GM13976 (cell line): ENCODE measurements at regions not wholly inside any gene's neighbourhood (a gene's known extent, or its start where the extent isn't known, plus 50 kb on each side); places are given as distances from the start of the nearest gene placed in this dataset.
"Not testable (repeated sequence)": the region's sequence is repeated elsewhere in the genome, so short reads cannot be mapped to it uniquely, and the experiment has no call there.

Experiments used
- DNase-seq: peaks from one replicate; pipeline ENCODE4 v3.0.0; 2012; ENCODE audit warnings: low spot score
- in situ Hi-C: fragments of 300-500 bp; cut with MboI; formaldehyde crosslinking; loops from one replicate; pipeline ENCODE4 v1.12.0; 2022; ENCODE audit warnings: low sequenced_read_pairs, mixed read lengths, inconsistent platforms; ENCODE audit not compliant: unreplicated experiment
- TF ChIP-seq, protein P1 (sequence below): IDR thresholded peaks from 2 replicates; pipeline ENCODE4 v1.5.1; 2012; ENCODE audit warnings: borderline replicate concordance, mild to moderate bottlenecking; ENCODE audit not compliant: insufficient read depth; ENCODE audit errors: extremely low read depth, missing control alignments, control extremely low read depth

DNA sequence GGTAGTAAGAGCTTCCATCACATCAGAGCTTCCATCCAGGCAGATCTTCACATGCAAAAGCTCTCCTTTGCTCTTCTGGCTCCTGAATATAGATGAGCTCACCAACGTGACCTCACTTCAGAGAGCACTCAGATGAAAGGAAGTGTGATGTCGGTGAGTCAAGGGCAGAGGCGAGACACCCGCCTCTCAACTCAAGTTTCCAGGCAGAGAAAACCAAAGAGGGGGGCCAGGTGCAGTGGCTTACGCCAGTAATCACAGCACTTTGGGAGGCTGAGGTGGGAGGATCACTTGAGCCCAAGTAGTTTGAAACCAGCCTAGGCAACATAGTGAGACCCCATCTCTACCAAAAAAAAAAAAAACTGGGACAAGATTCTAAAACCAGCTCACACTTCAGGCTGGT is 126.9 kb downstream of the DUSP6 start:
- in situ Hi-C loops: no loop called here
- peak; percentile 9 for DNase-seq
- TF ChIP-seq, protein P1, sequence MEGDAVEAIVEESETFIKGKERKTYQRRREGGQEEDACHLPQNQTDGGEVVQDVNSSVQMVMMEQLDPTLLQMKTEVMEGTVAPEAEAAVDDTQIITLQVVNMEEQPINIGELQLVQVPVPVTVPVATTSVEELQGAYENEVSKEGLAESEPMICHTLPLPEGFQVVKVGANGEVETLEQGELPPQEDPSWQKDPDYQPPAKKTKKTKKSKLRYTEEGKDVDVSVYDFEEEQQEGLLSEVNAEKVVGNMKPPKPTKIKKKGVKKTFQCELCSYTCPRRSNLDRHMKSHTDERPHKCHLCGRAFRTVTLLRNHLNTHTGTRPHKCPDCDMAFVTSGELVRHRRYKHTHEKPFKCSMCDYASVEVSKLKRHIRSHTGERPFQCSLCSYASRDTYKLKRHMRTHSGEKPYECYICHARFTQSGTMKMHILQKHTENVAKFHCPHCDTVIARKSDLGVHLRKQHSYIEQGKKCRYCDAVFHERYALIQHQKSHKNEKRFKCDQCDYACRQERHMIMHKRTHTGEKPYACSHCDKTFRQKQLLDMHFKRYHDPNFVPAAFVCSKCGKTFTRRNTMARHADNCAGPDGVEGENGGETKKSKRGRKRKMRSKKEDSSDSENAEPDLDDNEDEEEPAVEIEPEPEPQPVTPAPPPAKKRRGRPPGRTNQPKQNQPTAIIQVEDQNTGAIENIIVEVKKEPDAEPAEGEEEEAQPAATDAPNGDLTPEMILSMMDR: no peak

DNA sequence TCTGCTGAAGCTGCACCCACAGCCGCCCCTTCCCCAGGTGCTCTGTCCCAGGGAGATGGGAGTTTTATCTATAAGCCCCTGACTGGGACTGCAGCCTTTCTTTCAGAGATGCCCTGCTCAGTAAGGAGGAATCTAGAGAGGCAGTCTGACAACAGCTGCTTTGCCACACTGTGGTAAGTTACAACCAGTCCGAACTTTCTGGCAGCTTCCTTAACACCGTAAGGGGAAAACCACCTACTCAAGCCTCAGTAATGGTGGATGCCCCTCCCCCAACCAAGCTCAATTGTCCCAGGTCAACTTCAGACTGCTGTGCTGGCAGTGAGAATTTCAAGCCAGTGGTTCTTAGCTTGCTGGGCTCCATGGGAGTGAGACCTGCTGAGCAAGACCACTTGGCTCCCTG is 129.7 kb downstream of the DUSP6 start:
- in situ Hi-C loops, DNase-seq: not testable (repeated sequence)

DNA sequence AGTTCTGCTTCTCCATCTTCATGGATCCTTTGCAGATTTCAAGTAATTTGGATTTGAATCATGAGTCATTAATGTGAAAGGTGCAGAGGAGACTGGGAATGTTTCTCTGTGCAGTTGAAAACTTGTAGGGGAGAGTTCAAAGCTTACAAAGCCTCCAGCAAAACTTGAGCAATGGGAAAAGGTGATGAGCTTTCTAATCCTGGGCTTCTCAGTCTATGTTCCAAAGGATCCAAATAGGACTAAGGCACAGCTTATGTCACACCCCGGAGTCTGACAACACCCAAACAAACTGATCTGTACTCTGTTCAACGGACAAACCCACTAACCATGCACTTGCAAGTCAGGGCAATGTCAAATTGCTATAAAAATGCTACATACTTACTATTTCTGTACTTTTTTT is 134.8 kb downstream of the DUSP6 start:
- in situ Hi-C loops: no loop called here
- TF ChIP-seq, protein P1: no peak
- no peak for DNase-seq

DNA sequence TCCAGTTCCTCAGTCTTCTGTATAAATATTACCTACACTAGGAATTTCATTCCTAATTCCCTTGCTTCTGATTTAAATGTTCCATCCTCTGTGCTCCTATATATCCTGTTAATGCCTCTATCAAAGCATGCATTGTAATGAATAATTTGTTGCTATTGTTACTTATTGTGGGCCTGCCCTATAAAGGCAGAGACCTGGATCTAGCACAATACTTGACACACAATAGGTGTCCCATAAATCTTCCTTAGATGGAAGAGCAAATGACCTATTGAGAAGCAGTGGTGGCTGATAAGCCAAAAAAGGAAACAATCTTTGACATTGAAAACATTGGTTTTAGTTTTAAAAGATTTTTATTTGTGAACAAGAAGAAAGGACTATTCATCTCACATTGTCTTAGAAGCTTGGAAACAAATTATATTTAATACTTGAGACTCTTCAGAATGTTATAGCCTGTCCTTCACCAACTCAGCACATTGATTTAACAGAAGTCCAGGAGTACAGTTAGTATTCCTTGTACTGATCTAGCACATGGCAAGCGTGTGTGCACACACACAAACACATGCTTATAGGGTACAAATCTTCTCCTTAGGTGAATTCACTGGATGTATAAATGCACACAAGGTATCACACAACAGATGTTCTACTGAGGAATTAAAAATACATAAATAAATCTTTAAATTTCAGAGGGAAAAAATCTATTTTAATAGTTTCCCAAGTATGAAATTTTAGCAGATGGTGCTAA is 135.9 kb downstream of the DUSP6 start:
- in situ Hi-C loops: no loop called here
- DNase-seq: no peak
- TF ChIP-seq, protein P1: no peak

DNA sequence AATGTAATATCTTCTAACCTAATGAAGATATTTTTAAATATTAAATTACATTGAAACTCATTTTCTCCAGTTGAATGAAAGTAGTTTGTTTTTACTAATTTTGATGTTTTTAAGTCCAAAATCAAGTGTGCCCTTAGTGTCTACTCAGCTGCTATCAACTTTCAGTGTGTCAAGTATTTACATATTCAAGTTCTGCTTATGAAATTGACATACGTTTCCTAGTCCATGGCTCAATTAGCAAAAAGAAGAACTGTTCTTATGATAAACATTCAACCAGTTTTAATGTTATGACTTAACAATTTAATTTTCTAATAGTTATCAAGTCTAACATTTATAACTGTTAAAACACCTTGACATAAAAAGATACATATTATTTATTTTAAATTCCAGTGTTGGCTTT is 137.1 kb downstream of the DUSP6 start:
- no peak for DNase-seq
- in situ Hi-C loops: no loop called here
- TF ChIP-seq, protein P1: no peak

DNA sequence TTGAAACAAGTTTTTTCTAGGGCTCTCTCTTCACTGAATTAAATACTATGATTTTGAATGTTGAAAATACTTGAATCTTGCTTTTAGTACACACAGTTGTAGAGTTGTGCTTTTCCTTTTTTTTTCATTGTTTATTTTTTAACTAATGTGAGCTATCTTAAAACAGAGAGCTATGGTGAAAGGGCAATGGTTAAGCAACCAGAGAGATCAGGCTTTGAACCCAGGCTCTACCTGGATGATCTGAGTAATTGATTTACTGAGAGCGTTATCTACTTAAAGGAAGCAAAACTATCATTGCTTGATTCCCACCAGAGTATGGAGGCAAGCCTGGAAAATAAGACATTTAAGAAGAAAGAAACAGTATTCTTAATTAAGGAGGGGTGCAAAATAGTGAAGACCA is 138.6 kb downstream of the DUSP6 start:
- DNase-seq: no peak
- TF ChIP-seq, protein P1: no peak
- in situ Hi-C loops: no loop called here

DNA sequence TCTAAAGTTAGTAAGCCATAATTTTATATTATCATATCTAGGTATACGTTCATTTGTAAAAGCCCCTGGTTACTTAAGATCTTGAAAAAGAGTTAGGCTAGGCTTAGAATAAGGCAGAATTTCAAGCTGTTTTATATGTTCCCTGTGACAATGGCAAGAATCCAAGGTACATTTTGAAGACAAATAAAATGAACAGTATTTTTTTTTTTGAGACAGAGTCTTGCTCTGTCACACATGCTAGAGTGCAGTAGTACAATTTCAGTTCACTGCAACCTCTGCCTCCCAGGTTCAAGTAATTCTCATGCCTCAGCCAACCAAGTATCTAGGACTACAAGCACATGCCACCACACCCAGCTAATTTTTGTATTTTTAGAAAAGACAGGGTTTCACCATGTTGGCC is 139.2 kb downstream of the DUSP6 start:
- TF ChIP-seq, protein P1: no peak
- in situ Hi-C loops: no loop called here
- no peak for DNase-seq
